T47D (cell line): ENCODE measurements at regions not wholly inside any gene's neighbourhood (a gene's known extent, or its start where the extent isn't known, plus 50 kb on each side); places are given as distances from the start of the nearest gene placed in this dataset.
"Not testable (repeated sequence)": the region's sequence is repeated elsewhere in the genome, so short reads cannot be mapped to it uniquely, and the experiment has no call there.

Source experiments
- DNase-seq, 2 experiments: peaks; one replicate each; pipeline versions ENCODE4 v3.0.0 to v3.0.0-alpha.2; 2011 to 2012; ENCODE audit warnings: low read depth in 1 of 2, low spot score in 1 of 2
- JUND ChIP-seq: IDR thresholded peaks from 2 replicates; pipeline ENCODE4 v1.6.1; 2012; ENCODE audit warnings: low read depth
- in situ Hi-C: cut with HindIII; loops from 2 replicates; pipeline ENCODE4 v1.10.0; 2016; ENCODE audit warnings: low sequenced_read_pairs, low pct_unique_long_range_greater_than_20kb

- no peak for DNase-seq
- in situ Hi-C loops = no loop called here
- no peak for TF ChIP-seq JUND
Measured at GRCh38 chr1:96597218-96597617, 124.4 kb upstream of the PTBP2 start.

- no peak for TF ChIP-seq JUND
- in situ Hi-C loops = no loop called here
- no peak for DNase-seq
Measured at GRCh38 chr1:96598416-96599168, 123.0 kb upstream of the PTBP2 start.

- DNase-seq, in situ Hi-C loops: not testable (repeated sequence)
Measured at GRCh38 chr1:96604620-96605019, 117.0 kb upstream of the PTBP2 start.

DNA sequence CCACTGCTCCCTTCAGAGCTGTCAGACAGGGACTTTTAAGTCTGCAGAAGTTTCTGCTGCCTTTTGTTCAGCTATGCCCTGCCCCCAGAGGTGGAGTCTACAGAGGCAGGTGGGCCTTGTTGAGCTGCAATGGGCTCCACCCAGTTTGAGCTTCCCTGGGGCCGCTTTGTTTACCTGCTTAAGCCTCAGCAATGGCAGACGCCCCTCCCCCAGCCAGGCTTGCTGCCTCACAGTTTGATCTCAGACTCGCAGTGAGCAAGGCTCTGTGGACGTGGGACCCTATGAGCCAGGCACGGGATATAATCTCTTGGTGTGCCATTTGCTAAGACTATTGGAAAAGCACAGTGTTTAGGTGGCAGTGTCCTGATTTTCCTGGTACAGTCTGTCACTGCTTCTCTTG lies 104.2 kb upstream of the PTBP2 start:
- in situ Hi-C loops, DNase-seq: not testable (repeated sequence)

DNA sequence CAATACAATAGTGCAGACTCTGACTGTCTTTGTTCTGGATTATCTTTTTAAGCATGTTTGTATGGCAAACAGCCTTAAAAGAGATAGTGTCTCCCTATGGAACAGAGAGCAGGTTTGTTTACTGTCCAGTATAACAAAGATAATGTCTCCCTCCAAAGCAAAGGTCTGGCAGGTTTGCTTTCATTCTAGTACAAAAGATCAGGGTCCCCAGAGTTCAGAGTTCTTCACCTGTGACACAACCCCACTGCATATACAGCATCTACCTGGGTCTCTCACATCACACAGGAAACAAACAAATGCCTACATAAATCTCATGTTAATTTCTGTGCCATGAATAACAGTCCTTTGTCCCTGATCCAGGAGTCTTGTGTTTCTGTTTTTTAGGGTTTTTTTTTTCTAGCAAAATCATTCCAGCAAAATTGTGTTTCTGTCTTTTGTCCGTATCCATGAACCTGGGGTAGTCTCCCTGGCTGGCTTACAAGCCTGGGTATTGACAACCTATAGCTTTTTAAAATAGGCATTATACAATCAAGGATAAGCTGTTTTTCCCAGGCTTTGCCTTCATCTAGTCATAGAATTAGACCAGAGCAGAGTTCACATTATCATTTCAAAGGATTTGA lies 89.4 kb upstream of the PTBP2 start:
- TF ChIP-seq JUND = no peak
- DNase-seq = no peak
- in situ Hi-C loops = no loop called here

GRCh38 chr1:96633695-96634094 lies 87.9 kb upstream of the PTBP2 start:
- in situ Hi-C loops = no loop called here
- no peak for TF ChIP-seq JUND
- no peak for DNase-seq

GRCh38 chr1:96634883-96635282 lies 86.7 kb upstream of the PTBP2 start:
- in situ Hi-C loops = no loop called here
- DNase-seq = no peak
- no peak for TF ChIP-seq JUND

GRCh38 chr1:96641282-96641681 lies 80.3 kb upstream of the PTBP2 start:
- DNase-seq = no peak
- in situ Hi-C loops = no loop called here
- no peak for TF ChIP-seq JUND

DNA sequence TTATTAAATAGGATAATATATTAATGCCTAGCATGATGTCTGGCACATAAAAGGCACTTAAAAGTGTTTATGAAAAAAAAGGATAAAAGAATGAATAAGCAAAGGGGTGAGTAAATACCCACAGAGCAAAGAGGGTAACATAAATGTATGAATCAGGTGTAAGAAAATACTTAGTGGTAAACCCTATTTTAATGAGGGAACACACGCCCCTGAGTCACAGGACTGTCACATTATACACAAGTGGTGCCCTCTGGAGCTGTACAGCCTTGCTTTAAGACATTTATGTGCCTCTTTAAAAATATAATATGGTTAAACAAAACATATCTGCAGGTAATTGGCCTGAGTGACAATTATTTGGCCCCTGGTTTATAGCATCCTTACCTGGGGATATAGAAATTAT lies 78.1 kb upstream of the PTBP2 start:
- no peak for DNase-seq
- no peak for TF ChIP-seq JUND
- in situ Hi-C loops = no loop called here

DNA sequence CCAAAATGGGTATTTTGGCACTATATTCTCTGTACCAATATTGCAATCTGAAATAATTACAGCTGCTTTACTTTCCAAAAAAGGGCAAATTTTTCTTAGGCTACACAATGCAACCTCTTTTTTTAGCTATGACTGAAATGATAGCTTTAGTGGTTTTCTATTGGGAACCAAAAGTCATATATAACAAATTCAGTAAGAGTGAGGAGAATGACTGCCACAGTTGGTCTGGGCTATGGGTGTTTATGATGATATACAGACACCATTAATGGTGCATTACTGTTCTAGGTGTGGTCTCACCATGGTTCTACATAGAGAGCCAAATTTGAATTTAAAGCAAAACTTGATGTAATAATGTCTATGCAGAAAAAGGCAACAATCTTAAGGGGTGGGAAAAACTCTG lies 72.3 kb upstream of the PTBP2 start:
- DNase-seq = no peak
- in situ Hi-C loops = no loop called here
- no peak for TF ChIP-seq JUND

DNA sequence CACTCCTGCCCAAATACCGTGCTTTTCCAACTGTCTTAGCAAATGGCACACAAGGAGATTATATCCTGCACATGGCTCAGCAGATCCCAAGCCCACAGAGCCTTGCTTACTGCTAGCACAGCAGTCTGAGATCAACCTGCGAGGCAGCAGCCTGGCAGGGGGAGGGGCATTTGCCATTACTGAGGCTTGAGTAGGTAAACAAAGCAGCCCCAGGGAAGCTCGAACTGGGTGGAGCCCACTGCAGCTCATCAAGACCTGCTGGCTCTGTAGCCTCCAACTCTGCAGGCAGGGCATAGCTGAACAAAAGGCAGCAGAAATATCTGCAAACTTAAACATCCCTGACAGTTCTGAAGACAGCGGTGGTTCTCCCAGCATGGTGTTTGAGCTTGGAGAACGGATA lies 70.1 kb upstream of the PTBP2 start:
- in situ Hi-C loops = no loop called here
- no peak for DNase-seq
- TF ChIP-seq JUND = no peak

DNA sequence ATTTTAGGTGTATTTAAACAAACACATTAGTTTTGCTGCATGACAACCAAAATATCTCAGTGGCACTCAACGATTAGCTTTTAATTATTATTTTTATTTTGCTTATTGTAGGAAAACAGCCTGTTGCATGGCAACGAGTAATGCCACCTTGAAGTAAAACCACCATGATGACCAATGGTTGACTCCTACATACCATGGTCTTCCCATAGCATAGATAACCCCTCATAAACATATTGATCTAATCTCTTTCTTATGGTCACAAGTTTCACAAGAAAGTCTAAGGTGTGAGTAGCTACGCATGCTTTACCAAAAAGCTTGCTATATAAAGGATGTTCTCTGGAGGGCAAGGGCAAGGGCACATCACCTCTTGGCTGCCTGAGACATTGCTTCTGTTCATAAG lies 61.5 kb upstream of the PTBP2 start:
- in situ Hi-C loops = no loop called here
- TF ChIP-seq JUND = no peak
- no peak for DNase-seq

DNA sequence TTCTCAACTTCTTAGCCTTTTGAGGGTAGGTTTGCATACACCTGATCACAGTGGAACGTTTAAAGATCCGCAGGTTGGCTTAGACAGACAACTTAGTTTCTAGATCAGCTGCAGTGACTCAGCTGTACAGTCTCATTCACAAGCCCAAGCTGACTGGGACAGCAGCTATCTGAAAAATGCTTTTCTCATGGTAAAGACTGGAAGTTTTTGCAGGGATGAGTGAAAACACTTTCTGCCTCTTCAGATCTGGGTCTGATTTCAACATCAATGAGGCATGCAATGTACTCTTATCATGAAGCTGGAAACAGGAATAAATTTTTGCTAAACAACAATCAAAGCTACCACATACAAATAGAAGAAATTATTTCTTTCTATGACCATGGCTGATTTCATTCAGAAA lies 61.1 kb upstream of the PTBP2 start:
- TF ChIP-seq JUND = no peak

More for the DNA sequence above, 61.1 kb upstream of the PTBP2 start:
- DNase-seq = no peak
- in situ Hi-C loops = no loop called here
